Fibroblast of lung (primary cell): ENCODE measurements at regions not wholly inside any gene's neighbourhood (a gene's known extent, or its start where the extent isn't known, plus 50 kb on each side); places are given as distances from the start of the nearest gene placed in this dataset.

Experiments used
- DNase-seq, 2 donors: peaks; one replicate each; pipeline versions ENCODE4 v3.0.0 to v3.0.0-alpha.2; 2010; ENCODE audit warnings: low read depth in 2 of 2
- H2AFZ ChIP-seq: 2 replicates; pipeline ENCODE4 v1.5.1; 2012; ENCODE audit warnings: low read length, control low read depth, inconsistent platforms
- H3K27ac ChIP-seq: 2 replicates; pipeline ENCODE4 v1.5.1; 2011; ENCODE audit warnings: low read length, control low read depth; ENCODE audit not compliant: insufficient read depth
- H3K27me3 ChIP-seq: 2 replicates; pipeline ENCODE4 v1.5.1; 2011; ENCODE audit warnings: mild to moderate bottlenecking, low read length; ENCODE audit not compliant: control insufficient read depth, insufficient read depth
- H3K36me3 ChIP-seq: 2 replicates; pipeline ENCODE4 v1.5.1; 2011; ENCODE audit warnings: low read length; ENCODE audit not compliant: control insufficient read depth, insufficient read depth
- H3K4me1 ChIP-seq: 2 replicates; pipeline ENCODE4 v1.5.1; 2011; ENCODE audit warnings: low read length; ENCODE audit not compliant: control insufficient read depth, insufficient read depth; ENCODE audit errors: extremely low read depth
- H3K4me2 ChIP-seq: 2 replicates; pipeline ENCODE4 v1.5.1; 2011; ENCODE audit warnings: low read length, control low read depth; ENCODE audit not compliant: insufficient read depth; ENCODE audit errors: extremely low read depth
- H3K4me3 ChIP-seq, 4 experiments: fragments of 200-600 bp in 1 of 4; sonication (generic) in 1 of 4; replicated peaks in 1 of 4; 2 replicates each; pipeline ENCODE4 v1.5.1; 2011 to 2016; ENCODE audit warnings: low read length in 4 of 4, low read depth in 3 of 4, mild to moderate bottlenecking in 3 of 4, control low read depth in 2 of 4, inconsistent platforms in 1 of 4, mixed read lengths in 1 of 4; ENCODE audit not compliant: insufficient read depth in 1 of 4; ENCODE audit errors: control extremely low read depth in 1 of 4
- H3K79me2 ChIP-seq: 2 replicates; pipeline ENCODE4 v1.5.1; 2012; ENCODE audit warnings: mild to moderate bottlenecking, low read length, inconsistent platforms; ENCODE audit not compliant: control insufficient read depth, insufficient read depth
- H3K9ac ChIP-seq: 2 replicates; pipeline ENCODE4 v1.5.1; 2011; ENCODE audit warnings: mild to moderate bottlenecking, low read length, control low read depth; ENCODE audit not compliant: insufficient read depth
- H3K9me3 ChIP-seq: 2 replicates; pipeline ENCODE4 v1.5.1; 2012; ENCODE audit warnings: low read depth, low read length; ENCODE audit not compliant: control insufficient read depth, insufficient read depth
- H4K20me1 ChIP-seq: 2 replicates; pipeline ENCODE4 v1.5.1; 2011; ENCODE audit warnings: low read length; ENCODE audit not compliant: control insufficient read depth, insufficient read depth; ENCODE audit errors: extremely low read depth
- CTCF ChIP-seq, 2 donors: IDR thresholded peaks in 1 of 2; conservative IDR thresholded peaks in 1 of 2; 1 replicate in 1 of 2; 2 replicates in 1 of 2; pipeline ENCODE4 v1.5.1; 2011 to 2012; ENCODE audit warnings: low read length in 2 of 2, control low read depth in 1 of 2, inconsistent platforms in 1 of 2, low read depth in 1 of 2, mild to moderate bottlenecking in 1 of 2
- EZH2 ChIP-seq: IDR thresholded peaks from 2 replicates; pipeline ENCODE4 v1.5.1; 2012; ENCODE audit warnings: low read length, control low read depth, mild to moderate bottlenecking; ENCODE audit errors: missing control alignments

GRCh38 chr22:48835364-48835763 is 992.3 kb downstream of the BRD1 start:
- Histone ChIP-seq H3K4me2 (no peak overlapping the region), H2AFZ (no peak overlapping the region), H3K9me3 (peaks cover 7% of the 10 kb centered on the region)

GRCh38 chr22:48834404-48834803 is 993.3 kb downstream of the BRD1 start:
- Histone ChIP-seq H3K27me3 (no peaks in the 10 kb centered on the region), H4K20me1 (no peaks in the 10 kb centered on the region), H2AFZ (no peak overlapping the region), H3K4me1 (no peaks in the 10 kb centered on the region), H3K79me2 (no peaks in the 10 kb centered on the region), H3K9me3 (peaks cover 7% of the 10 kb centered on the region), H3K4me3 (no peak overlapping the region), H3K4me2 (no peak overlapping the region), H3K9ac (no peak overlapping the region), H3K27ac (no peak overlapping the region), H3K36me3 (no peaks in the 10 kb centered on the region)
- no peak for TF ChIP-seq EZH2
- TF ChIP-seq CTCF (conservative IDR thresholded peaks at IDR 0.05 in 1 of 2, IDR thresholded peaks at IDR 0.05 in 1 of 2; ENCODE audit: low read depth in 1 of 2, low read length in 2 of 2), result no peak
- no peak for DNase-seq

More at GRCh38 chr22:48835364-48835763, 992.3 kb downstream of the BRD1 start:
- Histone ChIP-seq H3K79me2 (no peaks in the 10 kb centered on the region), H3K36me3 (no peaks in the 10 kb centered on the region), H3K4me1 (no peaks in the 10 kb centered on the region), H3K27me3 (no peaks in the 10 kb centered on the region), H3K9ac (no peak overlapping the region), H3K4me3 (no peak overlapping the region), H3K27ac (no peak overlapping the region), H4K20me1 (no peaks in the 10 kb centered on the region)
- no peak for DNase-seq
- no peak for TF ChIP-seq EZH2
- TF ChIP-seq CTCF (conservative IDR thresholded peaks at IDR 0.05 in 1 of 2, IDR thresholded peaks at IDR 0.05 in 1 of 2; ENCODE audit: low read depth in 1 of 2, low read length in 2 of 2), result no peak

DNA sequence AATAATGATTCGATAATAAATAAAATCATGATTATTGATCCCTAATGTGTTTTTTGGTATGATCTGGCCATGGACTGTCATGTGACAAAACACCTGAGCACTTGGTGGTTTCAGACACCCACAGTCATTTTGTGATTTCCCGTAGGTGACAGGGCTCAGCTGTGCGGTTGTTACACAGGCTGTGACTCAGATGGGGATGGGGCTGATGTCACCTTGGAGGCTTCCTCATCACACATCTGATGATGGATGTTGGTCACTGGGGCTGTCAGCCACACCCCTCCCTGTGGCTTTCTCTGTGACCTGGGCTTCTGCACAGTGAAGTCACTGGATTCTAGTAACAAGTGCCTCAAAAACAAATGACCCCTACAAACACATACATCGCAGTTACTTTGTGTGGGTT is 995.1 kb downstream of the BRD1 start:
- H3K9me3 ChIP-seq, result peaks cover 7% of the 10 kb centered on the region
- H3K79me2 ChIP-seq, result no peaks in the 10 kb centered on the region
- H3K4me1 ChIP-seq, result no peaks in the 10 kb centered on the region
- H3K27me3 ChIP-seq, result no peaks in the 10 kb centered on the region
- no peak overlapping the region for H3K27ac ChIP-seq
- H3K4me3 ChIP-seq, result no peak overlapping the region
- H4K20me1 ChIP-seq, result no peaks in the 10 kb centered on the region
- H3K4me2 ChIP-seq, result no peak overlapping the region
- no peak for TF ChIP-seq CTCF (conservative IDR thresholded peaks at IDR 0.05 in 1 of 2, IDR thresholded peaks at IDR 0.05 in 1 of 2; ENCODE audit: low read depth in 1 of 2, low read length in 2 of 2)
- TF ChIP-seq EZH2, result no peak
- DNase-seq, result no peak
- no peak overlapping the region for H2AFZ ChIP-seq
- no peaks in the 10 kb centered on the region for H3K36me3 ChIP-seq
- H3K9ac ChIP-seq, result no peak overlapping the region
